ENCODE measurements at regions not wholly inside any gene's neighbourhood (a gene's known extent, or its start where the extent isn't known, plus 50 kb on each side); places are given as distances from the start of the nearest gene placed in this dataset.

- TF ChIP-seq POLR2A (IDR thresholded peaks at IDR 0.05; ENCODE audit: low read depth, low read length): no peak
- no peak for TF ChIP-seq TAF1 (IDR thresholded peaks at IDR 0.05; ENCODE audit: borderline replicate concordance, low read depth, low read length)
Observed at GRCh38 chr7:145183069-145183468, 347.2 kb upstream of the TPK1 start.
